GM23338 (cell line): ENCODE measurements at regions not wholly inside any gene's neighbourhood (a gene's known extent, or its start where the extent isn't known, plus 50 kb on each side); places are given as distances from the start of the nearest gene placed in this dataset.

Experiments used
- ATAC-seq: fragments of 200-7000 bp; cut with Tn5 transposase; 3 replicates; pipeline ENCODE4 v1.9.1; 2020
- DNase-seq: peaks from one replicate; pipeline ENCODE4 v3.0.0-alpha.2; 2015; ENCODE audit warnings: low spot score
- H2AFZ ChIP-seq: fragments of 200-600 bp; sonication (generic); 2 replicates; pipeline ENCODE4 v1.8.0; 2016; ENCODE audit warnings: antibody characterized with exemption, mild to moderate bottlenecking, moderate library complexity
- H3F3A ChIP-seq: fragments of 200-600 bp; sonication (generic); replicated peaks from 2 replicates; pipeline ENCODE4 v1.8.0; 2017; ENCODE audit warnings: antibody characterized with exemption, mixed run types, low read depth
- H3K27ac ChIP-seq: fragments of 200-600 bp; sonication (generic); 2 replicates; pipeline ENCODE4 v1.6.1; 2016; ENCODE audit warnings: low read depth
- H3K27me3 ChIP-seq: fragments of 200-600 bp; sonication (generic); 2 replicates; pipeline ENCODE4 v1.8.0; 2016; ENCODE audit warnings: mild to moderate bottlenecking, mixed run types, moderate library complexity; ENCODE audit not compliant: insufficient read depth
- H3K36me3 ChIP-seq: fragments of 200-600 bp; sonication (generic); 2 replicates; pipeline ENCODE4 v1.8.0; 2016; ENCODE audit warnings: mild to moderate bottlenecking; ENCODE audit not compliant: insufficient read depth
- H3K4me1 ChIP-seq: fragments of 200-600 bp; sonication (generic); 2 replicates; pipeline ENCODE4 v1.8.0; 2016; ENCODE audit warnings: mild to moderate bottlenecking, moderate library complexity; ENCODE audit not compliant: insufficient read depth
- H3K4me2 ChIP-seq: fragments of 200-600 bp; sonication (generic); 2 replicates; pipeline ENCODE4 v1.7.1; 2017; ENCODE audit warnings: mixed run types
- H3K4me3 ChIP-seq: fragments of 200-600 bp; sonication (generic); 2 replicates; pipeline ENCODE4 v1.6.1; 2016; ENCODE audit warnings: mixed run types
- H3K79me2 ChIP-seq: fragments of 200-600 bp; sonication (generic); replicated peaks from 2 replicates; pipeline ENCODE4 v1.8.0; 2017; ENCODE audit warnings: mild to moderate bottlenecking; ENCODE audit not compliant: insufficient read depth
- H3K9me2 ChIP-seq: fragments of 200-600 bp; sonication (generic); 2 replicates; pipeline ENCODE4 v1.8.0; 2017; ENCODE audit not compliant: insufficient read depth
- H4K20me1 ChIP-seq: fragments of 200-600 bp; sonication (generic); replicated peaks from 2 replicates; pipeline ENCODE4 v1.8.0; 2017; ENCODE audit warnings: mild to moderate bottlenecking; ENCODE audit not compliant: insufficient read depth
- H3K27ac Mint-ChIP-seq: 2 replicates; pipeline ENCODE4 v1.8.0; 2020; ENCODE audit warnings: inconsistent platforms, mild to moderate bottlenecking, moderate library complexity, mixed read lengths
- H3K27me3 Mint-ChIP-seq: 3 replicates; pipeline ENCODE4 v1.8.0; 2022; ENCODE audit warnings: low read depth, mild to moderate bottlenecking, moderate library complexity, mixed read lengths, inconsistent platforms; ENCODE audit not compliant: insufficient read depth, poor library complexity
- H3K36me3 Mint-ChIP-seq: 3 replicates; pipeline ENCODE4 v1.8.0; 2021; ENCODE audit warnings: low read depth, mild to moderate bottlenecking, inconsistent platforms, moderate library complexity, mixed read lengths
- H3K4me1 Mint-ChIP-seq: 3 replicates; pipeline ENCODE4 v1.8.0; 2020; ENCODE audit warnings: mild to moderate bottlenecking, inconsistent platforms, mixed read lengths
- H3K4me3 Mint-ChIP-seq: 3 replicates; pipeline ENCODE4 v1.8.0; 2021; ENCODE audit warnings: moderate library complexity, mild to moderate bottlenecking, inconsistent platforms, mixed read lengths
- H3K9me3 Mint-ChIP-seq: 3 replicates; pipeline ENCODE4 v1.8.0; 2020; ENCODE audit warnings: moderate library complexity, mild to moderate bottlenecking, inconsistent platforms, mixed read lengths
- CREB1 ChIP-seq: fragments of 250-450 bp; sonication (Bioruptor Pico); IDR thresholded peaks from 2 replicates; pipeline ENCODE4 v1.5.0; 2020; ENCODE audit warnings: low read depth, mild to moderate bottlenecking, moderate library complexity
- EZH2phosphoT487 ChIP-seq: fragments of 200-600 bp; sonication (generic); IDR thresholded peaks from one replicate; pipeline ENCODE4 v1.8.1; 2018; ENCODE audit warnings: antibody characterized with exemption; ENCODE audit not compliant: unreplicated experiment
- NANOG ChIP-seq: IDR thresholded peaks from 2 replicates; pipeline ENCODE4 v1.6.1; 2016; ENCODE audit warnings: antibody characterized with exemption, borderline replicate concordance
- POLR2AphosphoS5 ChIP-seq: IDR thresholded peaks from 2 replicates; pipeline ENCODE4 v1.6.1; 2016; ENCODE audit warnings: antibody characterized with exemption, low read depth
- STAT1 ChIP-seq: IDR thresholded peaks from one replicate; pipeline ENCODE4 v1.6.1; 2016; ENCODE audit warnings: antibody characterized with exemption; ENCODE audit not compliant: unreplicated experiment
- ZNF462 ChIP-seq: fragments of 250-450 bp; sonication (Bioruptor Pico); IDR thresholded peaks from 2 replicates; pipeline ENCODE4 v1.5.0; 2020; ENCODE audit warnings: mild to moderate bottlenecking, moderate library complexity
- TF ChIP-seq, protein P1 (sequence below), 2 experiments: fragments of 200-600 bp in 1 of 2; sonication (generic) in 1 of 2; conservative IDR thresholded peaks; 2 replicates each; pipeline versions ENCODE4 v1.5.1 to v1.6.1; 2016 to 2017; ENCODE audit warnings: antibody characterized with exemption in 2 of 2, low read depth in 2 of 2, mild to moderate bottlenecking in 2 of 2, moderate library complexity in 1 of 2

- TF ChIP-seq ZNF462 (CRISPR knock-in tag) (no peak), NANOG (no peak)
These were observed 51.7 kb upstream of the OTOF start (continued) for GRCh38 chr2:26529406-26530239.

- DNase-seq: no peak
- Histone ChIP-seq H3F3A (no peaks in the 10 kb centered on the region), H3K4me3 (no peak overlapping the region), H4K20me1 (no peaks in the 10 kb centered on the region), H3K27ac (no peak overlapping the region), H3K27me3 (no peaks in the 10 kb centered on the region), H3K36me3 (no peaks in the 10 kb centered on the region), H3K4me1 (no peaks in the 10 kb centered on the region), H2AFZ (no peak overlapping the region), H3K9me2 (no peaks in the 10 kb centered on the region), H3K79me2 (no peaks in the 10 kb centered on the region), H3K4me2 (no peak overlapping the region)
- H3K27me3 Mint-ChIP-seq: peaks cover 1% of the 10 kb centered on the region
- H3K4me3 Mint-ChIP-seq: no peak overlapping the region
- no peaks in the 10 kb centered on the region for H3K36me3 Mint-ChIP-seq
- H3K4me1 Mint-ChIP-seq: peaks cover 3% of the 10 kb centered on the region; the same call in 1 of the 3 replicates
- no peaks in the 10 kb centered on the region for H3K9me3 Mint-ChIP-seq
- no peak for ATAC-seq
- H3K27ac Mint-ChIP-seq: no peak overlapping the region
- TF ChIP-seq EZH2phosphoT487 (no peak), ZNF462 (CRISPR knock-in tag) (no peak), STAT1 (no peak), POLR2AphosphoS5 (no peak), CREB1 (CRISPR knock-in tag) (no peak)
- TF ChIP-seq, protein P1, sequence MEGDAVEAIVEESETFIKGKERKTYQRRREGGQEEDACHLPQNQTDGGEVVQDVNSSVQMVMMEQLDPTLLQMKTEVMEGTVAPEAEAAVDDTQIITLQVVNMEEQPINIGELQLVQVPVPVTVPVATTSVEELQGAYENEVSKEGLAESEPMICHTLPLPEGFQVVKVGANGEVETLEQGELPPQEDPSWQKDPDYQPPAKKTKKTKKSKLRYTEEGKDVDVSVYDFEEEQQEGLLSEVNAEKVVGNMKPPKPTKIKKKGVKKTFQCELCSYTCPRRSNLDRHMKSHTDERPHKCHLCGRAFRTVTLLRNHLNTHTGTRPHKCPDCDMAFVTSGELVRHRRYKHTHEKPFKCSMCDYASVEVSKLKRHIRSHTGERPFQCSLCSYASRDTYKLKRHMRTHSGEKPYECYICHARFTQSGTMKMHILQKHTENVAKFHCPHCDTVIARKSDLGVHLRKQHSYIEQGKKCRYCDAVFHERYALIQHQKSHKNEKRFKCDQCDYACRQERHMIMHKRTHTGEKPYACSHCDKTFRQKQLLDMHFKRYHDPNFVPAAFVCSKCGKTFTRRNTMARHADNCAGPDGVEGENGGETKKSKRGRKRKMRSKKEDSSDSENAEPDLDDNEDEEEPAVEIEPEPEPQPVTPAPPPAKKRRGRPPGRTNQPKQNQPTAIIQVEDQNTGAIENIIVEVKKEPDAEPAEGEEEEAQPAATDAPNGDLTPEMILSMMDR (conservative IDR thresholded peaks at IDR 0.05; ENCODE audit: low read depth in 2 of 2): no peak
These were observed 50.9 kb upstream of the OTOF start for GRCh38 chr2:26528836-26529235.
